ENCODE measurements at regions not wholly inside any gene's neighbourhood (a gene's known extent, or its start where the extent isn't known, plus 50 kb on each side); places are given as distances from the start of the nearest gene placed in this dataset.

GRCh38 chr7:115758025-115758424 lies 272.5 kb downstream of the TFEC start:
- ATAC-seq (ENCODE audit: low read depth) (no peak), DNase-seq (ENCODE audit: low spot score in 2 of 2) (no peak)
- H3K27me3 Mint-ChIP-seq: no peaks in the 10 kb centered on the region
- H3K4me1 Mint-ChIP-seq: no peaks in the 10 kb centered on the region
- no peaks in the 10 kb centered on the region for H3K36me3 Mint-ChIP-seq
- H3K27ac Mint-ChIP-seq: no peak overlapping the region
- H3K9me3 Mint-ChIP-seq: peaks cover 2% of the 10 kb centered on the region
- H3K4me3 Mint-ChIP-seq: no peak overlapping the region

DNA sequence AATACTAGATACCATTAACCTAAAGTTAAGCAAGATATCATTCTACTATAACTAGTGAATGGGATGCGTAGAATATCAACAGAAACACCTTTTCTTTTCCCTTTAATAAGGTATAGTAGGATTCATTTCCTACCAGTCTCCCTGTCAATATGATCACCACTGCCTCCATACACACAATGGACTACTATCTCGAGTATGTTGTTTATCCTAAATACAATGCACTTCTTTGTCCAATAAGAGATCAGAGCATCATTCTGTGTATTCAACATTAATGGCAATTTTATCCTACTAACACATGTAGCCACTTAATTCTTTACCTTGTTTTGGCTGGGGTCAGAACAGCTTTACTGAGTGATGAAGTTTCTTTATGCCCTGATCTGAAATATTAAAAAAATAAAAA lies 276.3 kb downstream of the TFEC start:
- H3K4me3 Mint-ChIP-seq: no peak overlapping the region
- H3K27ac Mint-ChIP-seq: no peak overlapping the region
- peaks cover 2% of the 10 kb centered on the region for H3K9me3 Mint-ChIP-seq
- DNase-seq (ENCODE audit: low spot score in 2 of 2) (no peak), ATAC-seq (ENCODE audit: low read depth) (no peak)
- peaks cover 2% of the 10 kb centered on the region for H3K27me3 Mint-ChIP-seq
- no peaks in the 10 kb centered on the region for H3K4me1 Mint-ChIP-seq
- no peaks in the 10 kb centered on the region for H3K36me3 Mint-ChIP-seq

GRCh38 chr7:115749924-115750323 lies 280.6 kb downstream of the TFEC start:
- no peak for ATAC-seq (ENCODE audit: low read depth)
- no peak for DNase-seq (ENCODE audit: low spot score in 2 of 2)
- H3K27me3 Mint-ChIP-seq: peaks cover 2% of the 10 kb centered on the region

DNA sequence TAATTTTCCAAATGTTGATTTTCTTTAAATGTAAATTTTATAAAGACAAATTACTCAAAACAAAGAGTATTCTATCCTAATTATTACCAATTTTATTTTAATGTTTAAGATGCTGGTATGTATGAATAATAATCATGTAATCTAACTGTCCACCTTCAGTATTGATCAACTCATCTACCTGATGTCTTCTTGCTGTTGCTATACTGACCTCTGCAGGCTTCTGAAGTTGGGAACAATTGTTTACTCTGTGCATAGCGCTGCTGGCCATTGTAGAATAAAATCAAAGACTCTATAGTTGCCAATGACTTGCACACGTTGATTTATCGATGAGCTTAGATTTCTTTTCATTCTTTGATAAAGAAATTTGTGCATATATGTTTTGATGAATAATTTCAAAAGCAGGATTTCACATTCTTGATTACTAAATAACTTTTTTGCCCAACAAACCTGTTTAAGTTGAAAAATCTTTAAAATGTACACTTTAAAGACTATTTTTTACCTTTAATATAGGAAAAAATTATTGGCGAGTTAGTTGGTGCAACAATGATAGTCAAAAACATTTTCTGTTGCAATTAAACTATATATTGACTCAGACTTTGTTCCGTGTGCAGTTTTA lies 282.3 kb downstream of the TFEC start:
- Mint-ChIP-seq H3K9me3 (no peaks in the 10 kb centered on the region), H3K4me3 (no peak overlapping the region), H3K4me1 (no peaks in the 10 kb centered on the region), H3K27ac (no peak overlapping the region), H3K36me3 (no peaks in the 10 kb centered on the region), H3K27me3 (peaks cover 2% of the 10 kb centered on the region)
- DNase-seq (ENCODE audit: low spot score in 2 of 2) (no peak), ATAC-seq (ENCODE audit: low read depth) (no peak)

More at GRCh38 chr7:115749924-115750323, 280.6 kb downstream of the TFEC start:
- Mint-ChIP-seq H3K27ac (no peak overlapping the region), H3K9me3 (no peaks in the 10 kb centered on the region), H3K4me1 (no peaks in the 10 kb centered on the region), H3K4me3 (no peak overlapping the region), H3K36me3 (no peaks in the 10 kb centered on the region)

- Mint-ChIP-seq H3K4me3 (no peak overlapping the region), H3K27me3 (peaks cover 2% of the 10 kb centered on the region)
Measured at GRCh38 chr7:115747174-115747573, 283.4 kb downstream of the TFEC start.

GRCh38 chr7:115740043-115740442 lies 290.5 kb downstream of the TFEC start:
- H3K4me3 Mint-ChIP-seq: no peak overlapping the region
- DNase-seq (ENCODE audit: low spot score in 2 of 2) (no peak), ATAC-seq (ENCODE audit: low read depth) (no peak)
- no peaks in the 10 kb centered on the region for H3K36me3 Mint-ChIP-seq
- H3K9me3 Mint-ChIP-seq: no peaks in the 10 kb centered on the region
- H3K27ac Mint-ChIP-seq: no peak overlapping the region
- no peaks in the 10 kb centered on the region for H3K4me1 Mint-ChIP-seq
- no peaks in the 10 kb centered on the region for H3K27me3 Mint-ChIP-seq

More at GRCh38 chr7:115747174-115747573, 283.4 kb downstream of the TFEC start:
- H3K27ac Mint-ChIP-seq: no peak overlapping the region
- DNase-seq (ENCODE audit: low spot score in 2 of 2) (no peak), ATAC-seq (ENCODE audit: low read depth) (no peak)
- H3K36me3 Mint-ChIP-seq: no peaks in the 10 kb centered on the region
- no peaks in the 10 kb centered on the region for H3K9me3 Mint-ChIP-seq
- no peaks in the 10 kb centered on the region for H3K4me1 Mint-ChIP-seq

DNA sequence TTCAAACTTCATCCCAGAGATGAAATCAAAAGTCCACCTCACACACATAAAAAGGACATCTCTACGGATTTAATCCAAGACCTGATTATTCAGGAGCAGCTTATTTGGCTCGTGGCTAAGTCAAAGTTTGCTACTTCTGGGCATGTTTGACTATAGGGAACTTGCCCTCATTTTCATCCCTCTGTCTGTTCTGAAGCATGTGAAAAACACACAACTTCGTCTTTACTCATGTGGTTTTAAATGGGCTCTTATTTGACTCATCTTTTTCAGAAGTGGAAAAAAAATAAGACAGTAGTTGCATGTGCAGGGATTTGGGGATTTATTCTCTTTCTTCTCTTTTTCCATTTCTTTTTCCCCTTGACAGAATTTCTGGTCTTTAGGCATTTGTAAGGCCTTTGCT lies 295.9 kb downstream of the TFEC start:
- Mint-ChIP-seq H3K27me3 (no peaks in the 10 kb centered on the region), H3K4me1 (no peaks in the 10 kb centered on the region), H3K36me3 (no peaks in the 10 kb centered on the region), H3K4me3 (no peak overlapping the region), H3K9me3 (no peaks in the 10 kb centered on the region), H3K27ac (no peak overlapping the region)
- ATAC-seq (ENCODE audit: low read depth) (no peak), DNase-seq (ENCODE audit: low spot score in 2 of 2) (no peak)

DNA sequence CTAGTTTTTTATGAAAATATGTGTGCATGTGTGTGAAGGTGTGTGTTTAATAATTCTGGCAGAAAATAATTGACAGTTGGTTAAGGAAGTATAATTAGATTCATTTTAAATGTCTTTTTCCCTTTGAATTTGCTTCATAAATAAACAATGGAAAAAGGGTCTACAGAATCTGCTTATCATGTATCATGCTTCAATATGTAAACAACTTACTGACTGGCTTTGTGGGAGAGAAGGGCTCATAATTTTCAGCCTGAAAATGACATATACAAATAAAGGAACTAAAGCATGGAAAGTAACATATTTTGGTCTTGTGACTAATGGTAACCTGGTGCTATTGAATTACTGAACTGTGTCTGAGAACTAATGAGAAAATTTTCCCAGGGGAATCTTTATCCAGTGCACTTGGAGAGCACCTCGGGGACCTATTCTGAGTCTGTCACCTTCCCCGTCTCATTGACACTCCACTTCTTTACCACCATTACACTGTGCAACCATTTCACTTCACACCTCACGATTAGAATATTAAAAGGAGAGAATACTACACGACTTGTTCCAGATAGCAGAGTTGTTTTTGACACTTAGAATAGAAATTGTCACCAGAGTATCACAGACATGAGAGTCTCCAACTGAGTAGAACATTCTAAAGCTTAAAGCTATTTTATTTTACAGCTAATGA lies 298.6 kb downstream of the TFEC start:
- ATAC-seq (ENCODE audit: low read depth): no peak
- H3K27me3 Mint-ChIP-seq: peaks cover 2% of the 10 kb centered on the region
- no peaks in the 10 kb centered on the region for H3K9me3 Mint-ChIP-seq
- no peaks in the 10 kb centered on the region for H3K4me1 Mint-ChIP-seq
- no peak overlapping the region for H3K27ac Mint-ChIP-seq
- no peak overlapping the region for H3K4me3 Mint-ChIP-seq
- no peaks in the 10 kb centered on the region for H3K36me3 Mint-ChIP-seq
- DNase-seq (ENCODE audit: low spot score in 2 of 2): no peak

DNA sequence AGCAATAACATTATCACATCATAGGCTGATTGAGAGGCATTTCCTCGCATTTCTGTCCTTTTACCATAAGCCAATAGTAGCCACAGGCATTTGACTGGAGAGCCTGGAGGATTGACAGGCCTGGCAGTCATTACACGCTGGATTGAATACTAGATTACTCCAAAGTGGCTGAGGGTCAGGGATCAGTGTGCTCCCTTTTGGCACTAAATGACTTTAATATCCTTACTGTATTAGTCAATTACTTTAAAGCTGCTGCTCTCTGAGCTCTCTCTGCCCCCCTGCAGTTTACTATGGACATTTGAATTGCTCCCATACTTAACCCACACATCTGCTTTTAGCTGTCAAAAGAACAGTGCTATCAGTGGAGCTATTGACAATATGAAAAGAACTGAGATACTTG lies 302.0 kb downstream of the TFEC start:
- DNase-seq (ENCODE audit: low spot score in 2 of 2) (no peak), ATAC-seq (ENCODE audit: low read depth) (no peak)
- Mint-ChIP-seq H3K4me3 (no peak overlapping the region), H3K36me3 (no peaks in the 10 kb centered on the region), H3K4me1 (no peaks in the 10 kb centered on the region), H3K9me3 (no peaks in the 10 kb centered on the region), H3K27me3 (peaks cover 2% of the 10 kb centered on the region), H3K27ac (no peak overlapping the region)

GRCh38 chr7:115724400-115725056 lies 306.0 kb downstream of the TFEC start:
- Mint-ChIP-seq H3K4me1 (no peaks in the 10 kb centered on the region), H3K4me3 (no peak overlapping the region)

GRCh38 chr7:115722302-115722977 lies 308.1 kb downstream of the TFEC start:
- no peak for DNase-seq (ENCODE audit: low spot score in 2 of 2)
- no peak for ATAC-seq (ENCODE audit: low read depth)
- no peaks in the 10 kb centered on the region for H3K36me3 Mint-ChIP-seq
- no peaks in the 10 kb centered on the region for H3K4me1 Mint-ChIP-seq
- H3K27me3 Mint-ChIP-seq: peaks cover 3% of the 10 kb centered on the region
- no peak overlapping the region for H3K27ac Mint-ChIP-seq
- H3K9me3 Mint-ChIP-seq: no peaks in the 10 kb centered on the region
- H3K4me3 Mint-ChIP-seq: no peak overlapping the region

More at GRCh38 chr7:115724400-115725056, 306.0 kb downstream of the TFEC start:
- H3K27ac Mint-ChIP-seq: no peak overlapping the region
- no peak for ATAC-seq (ENCODE audit: low read depth)
- H3K27me3 Mint-ChIP-seq: peaks cover 4% of the 10 kb centered on the region
- H3K36me3 Mint-ChIP-seq: no peaks in the 10 kb centered on the region
- no peaks in the 10 kb centered on the region for H3K9me3 Mint-ChIP-seq
- no peak for DNase-seq (ENCODE audit: low spot score in 2 of 2)

DNA sequence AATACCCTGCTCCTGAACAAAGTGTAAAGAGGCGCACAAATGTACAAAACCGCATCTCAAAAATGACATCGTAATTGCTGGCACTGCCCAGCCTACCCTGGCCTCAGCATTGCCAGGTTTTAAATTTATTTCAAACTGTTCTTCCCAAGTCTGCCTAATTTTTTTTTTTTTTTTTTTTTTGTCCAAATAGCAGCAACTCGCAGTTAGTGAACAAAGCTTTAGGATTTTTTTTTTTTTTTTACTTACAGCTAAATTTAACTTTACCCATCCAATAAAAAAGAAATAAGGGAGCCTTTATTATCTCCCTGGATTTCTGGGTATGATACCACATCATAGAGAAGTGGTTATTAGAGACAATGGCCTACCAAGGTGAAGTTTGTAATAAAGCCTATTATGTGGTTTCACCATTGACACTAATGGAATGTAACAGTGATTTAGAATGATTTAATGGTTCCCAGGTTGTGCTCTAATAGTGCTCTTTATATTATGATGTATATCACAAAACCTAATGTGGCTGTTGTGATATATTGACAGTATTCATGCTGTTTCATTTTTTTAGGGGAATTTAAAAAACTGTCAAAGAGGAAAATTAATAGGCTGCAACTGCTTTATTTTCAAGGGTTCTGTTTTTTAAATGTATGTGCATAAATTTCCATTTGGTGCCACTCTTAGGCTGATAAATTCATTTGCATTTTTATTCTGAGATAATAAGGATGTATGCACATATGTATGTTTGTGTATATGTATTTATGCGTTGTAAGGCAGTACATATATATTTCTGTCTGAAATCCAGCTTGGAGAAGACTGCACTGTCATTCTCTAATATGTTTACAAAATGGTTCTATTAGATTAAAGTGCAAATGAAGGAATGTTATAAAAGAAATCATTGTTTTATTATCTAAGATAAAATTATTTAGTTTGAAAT lies 309.0 kb downstream of the TFEC start:
- DNase-seq (ENCODE audit: low spot score in 2 of 2) (no peak), ATAC-seq (ENCODE audit: low read depth) (no peak)
- Mint-ChIP-seq H3K4me3 (no peak overlapping the region), H3K4me1 (no peaks in the 10 kb centered on the region), H3K27ac (no peak overlapping the region), H3K27me3 (peaks cover 3% of the 10 kb centered on the region), H3K36me3 (no peaks in the 10 kb centered on the region), H3K9me3 (no peaks in the 10 kb centered on the region)

DNA sequence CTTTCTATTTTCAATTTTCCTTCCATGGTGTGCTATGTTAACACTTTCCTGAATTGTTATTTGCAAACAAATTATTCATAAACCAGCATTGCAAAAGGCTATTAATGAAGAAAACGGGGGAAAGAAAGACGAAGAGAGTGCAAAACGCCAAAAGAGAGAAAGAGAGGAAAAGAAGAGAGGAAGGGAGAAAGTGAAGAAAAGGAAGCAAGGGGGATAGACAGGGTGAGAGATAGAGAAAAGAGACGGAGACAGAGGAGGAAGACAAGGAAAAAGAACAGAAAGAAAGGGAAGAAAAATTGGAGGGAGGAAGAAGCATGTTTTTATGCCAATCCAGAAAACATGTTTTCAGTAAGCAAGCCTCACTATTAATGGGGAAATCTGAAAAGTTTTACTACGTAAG lies 310.6 kb downstream of the TFEC start:
- Mint-ChIP-seq H3K9me3 (no peaks in the 10 kb centered on the region), H3K36me3 (no peaks in the 10 kb centered on the region)

More for the DNA sequence above, 310.6 kb downstream of the TFEC start:
- Mint-ChIP-seq H3K27me3 (peaks cover 3% of the 10 kb centered on the region), H3K27ac (no peak overlapping the region), H3K4me3 (no peak overlapping the region), H3K4me1 (no peaks in the 10 kb centered on the region)
- ATAC-seq (ENCODE audit: low read depth): no peak
- no peak for DNase-seq (ENCODE audit: low spot score in 2 of 2)

Measured in memory B cell (primary cell).